ENCODE measurements at regions not wholly inside any gene's neighbourhood (a gene's known extent, or its start where the extent isn't known, plus 50 kb on each side); places are given as distances from the start of the nearest gene placed in this dataset.

DNA sequence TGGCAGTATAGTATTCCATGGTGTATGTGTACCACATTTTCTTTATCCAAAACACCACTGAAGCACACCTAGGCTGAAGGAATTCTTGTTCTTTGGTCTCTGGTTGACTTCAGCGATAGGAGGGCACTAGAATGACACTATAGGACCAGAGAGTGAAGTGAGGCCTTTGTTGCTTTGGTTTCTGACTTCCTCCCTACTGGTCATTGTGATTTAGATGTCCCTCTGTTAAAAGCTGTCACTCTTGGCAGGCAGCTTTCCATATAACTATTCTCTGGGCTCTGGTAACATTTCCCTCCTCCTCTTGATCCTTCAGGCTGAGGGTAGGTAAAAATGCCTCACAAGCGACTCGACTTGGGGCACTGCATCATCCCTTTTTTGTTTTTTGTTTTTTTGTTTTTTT is 236.3 kb downstream of the MAFB start:
- TF ChIP-seq SIN3A (conservative IDR thresholded peaks at IDR 0.05 in 1 of 2, IDR thresholded peaks at IDR 0.05 in 1 of 2; ENCODE audit: low read depth in 1 of 2, low read length in 2 of 2) (no peak), RFX5 (IDR thresholded peaks at IDR 0.05; ENCODE audit: borderline replicate concordance, low read depth, low read length) (no peak), BRCA1 (IDR thresholded peaks at IDR 0.05; ENCODE audit: low read depth, low read length) (no peak), RBBP5 (IDR thresholded peaks at IDR 0.05; ENCODE audit: borderline replicate concordance, low read depth, low read length) (no peak), RAD21 (IDR thresholded peaks at IDR 0.05 in 1 of 2, conservative IDR thresholded peaks at IDR 0.05 in 1 of 2; ENCODE audit: low read depth in 2 of 2, low read length in 2 of 2) (no peak), GTF2F1 (IDR thresholded peaks at IDR 0.05; ENCODE audit: borderline replicate concordance, low read depth, low read length) (no peak), POLR2A (IDR thresholded peaks at IDR 0.05; ENCODE audit: control extremely low read depth in 1 of 2, low read depth in 2 of 2, low read length in 2 of 2) (no peak), EP300 (IDR thresholded peaks at IDR 0.05; ENCODE audit: borderline replicate concordance in 1 of 2, low read depth in 2 of 2, low read length in 2 of 2) (no peak), ZNF274 (IDR thresholded peaks at IDR 0.05; ENCODE audit: borderline replicate concordance, extremely low read depth, low read length) (no peak), TAF1 (IDR thresholded peaks at IDR 0.05; ENCODE audit: low read depth, low read length) (no peak), CHD1 (IDR thresholded peaks at IDR 0.05; ENCODE audit: low read depth, low read length) (no peak)
- TF ChIP-seq, protein P1, sequence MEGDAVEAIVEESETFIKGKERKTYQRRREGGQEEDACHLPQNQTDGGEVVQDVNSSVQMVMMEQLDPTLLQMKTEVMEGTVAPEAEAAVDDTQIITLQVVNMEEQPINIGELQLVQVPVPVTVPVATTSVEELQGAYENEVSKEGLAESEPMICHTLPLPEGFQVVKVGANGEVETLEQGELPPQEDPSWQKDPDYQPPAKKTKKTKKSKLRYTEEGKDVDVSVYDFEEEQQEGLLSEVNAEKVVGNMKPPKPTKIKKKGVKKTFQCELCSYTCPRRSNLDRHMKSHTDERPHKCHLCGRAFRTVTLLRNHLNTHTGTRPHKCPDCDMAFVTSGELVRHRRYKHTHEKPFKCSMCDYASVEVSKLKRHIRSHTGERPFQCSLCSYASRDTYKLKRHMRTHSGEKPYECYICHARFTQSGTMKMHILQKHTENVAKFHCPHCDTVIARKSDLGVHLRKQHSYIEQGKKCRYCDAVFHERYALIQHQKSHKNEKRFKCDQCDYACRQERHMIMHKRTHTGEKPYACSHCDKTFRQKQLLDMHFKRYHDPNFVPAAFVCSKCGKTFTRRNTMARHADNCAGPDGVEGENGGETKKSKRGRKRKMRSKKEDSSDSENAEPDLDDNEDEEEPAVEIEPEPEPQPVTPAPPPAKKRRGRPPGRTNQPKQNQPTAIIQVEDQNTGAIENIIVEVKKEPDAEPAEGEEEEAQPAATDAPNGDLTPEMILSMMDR (IDR thresholded peaks at IDR 0.05; ENCODE audit: control extremely low read depth in 1 of 3, insufficient read depth in 1 of 3, low read depth in 1 of 3, low read length in 3 of 3): no peak
- TF ChIP-seq, protein P2, sequence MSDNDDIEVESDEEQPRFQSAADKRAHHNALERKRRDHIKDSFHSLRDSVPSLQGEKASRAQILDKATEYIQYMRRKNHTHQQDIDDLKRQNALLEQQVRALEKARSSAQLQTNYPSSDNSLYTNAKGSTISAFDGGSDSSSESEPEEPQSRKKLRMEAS (IDR thresholded peaks at IDR 0.05): no peak
